ENCODE measurements at regions not wholly inside any gene's neighbourhood (a gene's known extent, or its start where the extent isn't known, plus 50 kb on each side); places are given as distances from the start of the nearest gene placed in this dataset.
"Not testable (repeated sequence)": the region's sequence is repeated elsewhere in the genome, so short reads cannot be mapped to it uniquely, and the experiment has no call there.

- TF ChIP-seq CTCF (conservative IDR thresholded peaks at IDR 0.05; ENCODE audit: low read depth in 2 of 2); REST (IDR thresholded peaks at IDR 0.05; ENCODE audit: unreplicated experiment); EZH2phosphoT487 (IDR thresholded peaks at IDR 0.05; ENCODE audit: unreplicated experiment); POLR2AphosphoS5 (IDR thresholded peaks at IDR 0.05; ENCODE audit: low read depth); EZH2 (IDR thresholded peaks at IDR 0.05; ENCODE audit: low read depth, unreplicated experiment); ETS1 (IDR thresholded peaks at IDR 0.05): not testable (repeated sequence)
Observed at GRCh38 chr6:135736351-135736750, 115.2 kb upstream of the PDE7B start.

Measured in GM23338 (cell line).